ENCODE measurements at regions not wholly inside any gene's neighbourhood (a gene's known extent, or its start where the extent isn't known, plus 50 kb on each side); places are given as distances from the start of the nearest gene placed in this dataset.

GRCh38 chr10:56522166-56522565, 161.1 kb upstream of the ZWINT start:
- Mint-ChIP-seq H3K36me3 (ENCODE audit: insufficient read depth, unreplicated experiment) (no peaks in the 10 kb centered on the region), H3K27ac (ENCODE audit: unreplicated experiment) (no peak overlapping the region), H3K4me3 (ENCODE audit: unreplicated experiment) (no peak overlapping the region), H3K4me1 (ENCODE audit: low read depth, unreplicated experiment) (no peaks in the 10 kb centered on the region), H3K9me3 (ENCODE audit: unreplicated experiment) (no peaks in the 10 kb centered on the region), H3K27me3 (ENCODE audit: insufficient read depth, unreplicated experiment) (peaks cover 7% of the 10 kb centered on the region)
- Histone ChIP-seq H3K4me3 (ENCODE audit: low read depth, low read length) (no peak overlapping the region), H3K36me3 (ENCODE audit: control insufficient read depth, insufficient read depth, low read length) (no peaks in the 10 kb centered on the region), H3K4me1 (no peaks in the 10 kb centered on the region), H3K9me3 (no peaks in the 10 kb centered on the region), H3K27me3 (replicated peaks; ENCODE audit: control insufficient read depth, insufficient read depth, low read length) (no peaks in the 10 kb centered on the region)
- intact Hi-C loops (cut with micrococcal nuclease; ENCODE audit: unreplicated experiment): no loop called here
- POLR2A ChIA-PET: no interaction called here
- TF ChIP-seq, protein P1, sequence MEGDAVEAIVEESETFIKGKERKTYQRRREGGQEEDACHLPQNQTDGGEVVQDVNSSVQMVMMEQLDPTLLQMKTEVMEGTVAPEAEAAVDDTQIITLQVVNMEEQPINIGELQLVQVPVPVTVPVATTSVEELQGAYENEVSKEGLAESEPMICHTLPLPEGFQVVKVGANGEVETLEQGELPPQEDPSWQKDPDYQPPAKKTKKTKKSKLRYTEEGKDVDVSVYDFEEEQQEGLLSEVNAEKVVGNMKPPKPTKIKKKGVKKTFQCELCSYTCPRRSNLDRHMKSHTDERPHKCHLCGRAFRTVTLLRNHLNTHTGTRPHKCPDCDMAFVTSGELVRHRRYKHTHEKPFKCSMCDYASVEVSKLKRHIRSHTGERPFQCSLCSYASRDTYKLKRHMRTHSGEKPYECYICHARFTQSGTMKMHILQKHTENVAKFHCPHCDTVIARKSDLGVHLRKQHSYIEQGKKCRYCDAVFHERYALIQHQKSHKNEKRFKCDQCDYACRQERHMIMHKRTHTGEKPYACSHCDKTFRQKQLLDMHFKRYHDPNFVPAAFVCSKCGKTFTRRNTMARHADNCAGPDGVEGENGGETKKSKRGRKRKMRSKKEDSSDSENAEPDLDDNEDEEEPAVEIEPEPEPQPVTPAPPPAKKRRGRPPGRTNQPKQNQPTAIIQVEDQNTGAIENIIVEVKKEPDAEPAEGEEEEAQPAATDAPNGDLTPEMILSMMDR (IDR thresholded peaks at IDR 0.05; ENCODE audit: insufficient read depth in 1 of 2, low read depth in 1 of 2, low read length in 1 of 2, severe bottlenecking in 1 of 2, unreplicated experiment in 1 of 2): no peak
- CTCF ChIA-PET: no interaction called here
- no TSS peak for BruUV-seq (replicated peaks)
- no peak for DNase-seq

DNA sequence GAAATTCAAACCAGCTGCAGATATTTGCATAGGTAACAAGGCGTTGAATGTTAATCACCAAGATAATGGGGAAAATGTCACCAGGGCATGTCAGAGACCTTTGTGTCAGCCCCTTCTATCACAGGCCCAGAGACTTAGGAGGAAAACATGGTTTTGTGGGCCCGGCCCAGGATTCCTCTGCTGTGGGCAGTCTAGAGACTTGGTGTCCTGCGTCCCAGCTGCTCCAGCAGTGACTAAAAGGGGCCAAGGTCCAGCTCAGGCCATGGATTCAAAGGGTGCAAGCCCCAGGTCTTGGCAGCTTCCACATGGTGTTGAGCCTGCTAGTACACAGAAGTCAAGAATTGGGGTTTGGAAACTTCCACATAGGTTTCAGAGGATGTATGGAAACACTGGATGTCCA, 147.5 kb upstream of the ZWINT start:
- ChIA-PET CTCF (no interaction called here), POLR2A (no interaction called here)
- Mint-ChIP-seq H3K4me1 (ENCODE audit: low read depth, unreplicated experiment) (no peaks in the 10 kb centered on the region), H3K27me3 (ENCODE audit: insufficient read depth, unreplicated experiment) (no peaks in the 10 kb centered on the region), H3K9me3 (ENCODE audit: unreplicated experiment) (no peaks in the 10 kb centered on the region), H3K4me3 (ENCODE audit: unreplicated experiment) (no peak overlapping the region), H3K36me3 (ENCODE audit: insufficient read depth, unreplicated experiment) (no peaks in the 10 kb centered on the region), H3K27ac (ENCODE audit: unreplicated experiment) (no peak overlapping the region)
- Histone ChIP-seq H3K4me1 (no peaks in the 10 kb centered on the region), H3K36me3 (ENCODE audit: control insufficient read depth, insufficient read depth, low read length) (no peaks in the 10 kb centered on the region), H3K9me3 (no peaks in the 10 kb centered on the region), H3K4me3 (ENCODE audit: low read depth, low read length) (no peak overlapping the region), H3K27me3 (replicated peaks; ENCODE audit: control insufficient read depth, insufficient read depth, low read length) (no peaks in the 10 kb centered on the region)
- DNase-seq: no peak
- intact Hi-C loops (cut with micrococcal nuclease; ENCODE audit: unreplicated experiment): no loop called here
- TF ChIP-seq, protein P1 (IDR thresholded peaks at IDR 0.05; ENCODE audit: insufficient read depth in 1 of 2, low read depth in 1 of 2, low read length in 1 of 2, severe bottlenecking in 1 of 2, unreplicated experiment in 1 of 2): no peak
- no TSS peak for BruUV-seq (replicated peaks)

- ChIA-PET POLR2A (no interaction called here), CTCF (no interaction called here)
- intact Hi-C loops (cut with micrococcal nuclease; ENCODE audit: unreplicated experiment): no loop called here
- Mint-ChIP-seq H3K27ac (ENCODE audit: unreplicated experiment) (no peak overlapping the region), H3K4me1 (ENCODE audit: low read depth, unreplicated experiment) (no peaks in the 10 kb centered on the region), H3K36me3 (ENCODE audit: insufficient read depth, unreplicated experiment) (no peaks in the 10 kb centered on the region), H3K4me3 (ENCODE audit: unreplicated experiment) (no peak overlapping the region), H3K27me3 (ENCODE audit: insufficient read depth, unreplicated experiment) (no peaks in the 10 kb centered on the region), H3K9me3 (ENCODE audit: unreplicated experiment) (no peaks in the 10 kb centered on the region)
- no peaks in the 10 kb centered on the region for H3K4me1 ChIP-seq
- H3K9me3 ChIP-seq: no peaks in the 10 kb centered on the region
- TF ChIP-seq, protein P1 (IDR thresholded peaks at IDR 0.05; ENCODE audit: insufficient read depth in 1 of 2, low read depth in 1 of 2, low read length in 1 of 2, severe bottlenecking in 1 of 2, unreplicated experiment in 1 of 2): no peak
- no TSS peak for BruUV-seq (replicated peaks)
- DNase-seq: no peak
- H3K4me3 ChIP-seq (ENCODE audit: low read depth, low read length): no peak overlapping the region
- H3K27me3 ChIP-seq (replicated peaks; ENCODE audit: control insufficient read depth, insufficient read depth, low read length): no peaks in the 10 kb centered on the region
- no peaks in the 10 kb centered on the region for H3K36me3 ChIP-seq (ENCODE audit: control insufficient read depth, insufficient read depth, low read length)
These were observed 146.0 kb upstream of the ZWINT start for GRCh38 chr10:56507033-56507432.

Measured in Caco-2 (cell line).